ENCODE measurements at regions not wholly inside any gene's neighbourhood (a gene's known extent, or its start where the extent isn't known, plus 50 kb on each side); places are given as distances from the start of the nearest gene placed in this dataset.

DNA sequence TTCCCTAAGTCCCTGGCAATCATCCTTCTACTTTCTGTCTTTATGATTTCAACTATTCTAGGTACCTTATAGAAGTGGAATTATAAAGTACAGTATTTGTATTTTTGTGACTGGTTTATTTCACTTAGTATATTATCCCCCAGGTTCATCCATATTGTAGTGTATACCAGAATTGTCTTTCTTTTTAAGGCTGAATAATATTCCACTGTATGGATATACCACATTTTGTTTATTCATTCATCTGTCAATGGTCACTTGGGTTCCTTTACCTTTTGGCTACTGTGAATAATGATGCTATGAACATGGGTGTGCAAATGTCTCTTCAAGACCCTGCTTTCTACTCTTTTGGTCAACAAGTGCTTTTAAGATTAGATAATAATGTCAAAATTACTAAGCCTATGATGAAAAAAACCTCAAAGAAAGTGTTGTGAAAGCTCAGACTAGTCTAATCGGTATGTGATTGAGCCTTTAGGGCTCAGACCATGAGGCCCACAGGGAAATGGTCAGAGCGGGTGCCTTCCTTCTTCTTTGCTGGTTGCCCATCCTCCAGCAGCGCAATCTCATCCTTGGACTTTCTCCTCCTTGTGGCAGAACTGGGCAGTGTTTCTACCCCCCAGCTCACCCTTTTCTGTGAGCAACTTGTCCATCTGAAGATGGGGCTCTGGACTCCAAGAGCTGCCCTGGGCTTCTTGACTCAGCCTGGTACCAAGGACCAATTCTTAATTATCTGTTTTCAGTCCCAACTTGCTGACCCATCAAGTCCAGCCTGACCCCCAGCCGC is 105.4 kb downstream of the TTC8 start:
- TF ChIP-seq CTCF (IDR thresholded peaks at IDR 0.05), result no peak
- TF ChIP-seq EZH2 (IDR thresholded peaks at IDR 0.05; ENCODE audit: borderline replicate concordance, insufficient read depth, low read depth, low read length, poor library complexity, severe bottlenecking), result no peak

All from B cell (primary cell).